Ascending aorta (tissue), 2 donors: ENCODE measurements at regions not wholly inside any gene's neighbourhood (a gene's known extent, or its start where the extent isn't known, plus 50 kb on each side); places are given as distances from the start of the nearest gene placed in this dataset.

Source experiments
- DNase-seq, 2 donors: peaks; one replicate each; pipeline ENCODE4 v3.0.0-alpha.2; 2019; ENCODE audit warnings: low spot score in 2 of 2
- H3K27ac ChIP-seq, 2 donors: fragments of 200-600 bp; sonication (generic); one replicate each; pipeline ENCODE4 v1.5.1; 2016 to 2017; ENCODE audit warnings: mild to moderate bottlenecking in 1 of 2
- H3K27me3 ChIP-seq: fragments of 200-600 bp; sonication (generic); one replicate; pipeline ENCODE4 v1.5.1; 2017
- H3K36me3 ChIP-seq, 2 donors: fragments of 200-600 bp; sonication (generic); one replicate each; pipeline ENCODE4 v1.5.1; 2016
- H3K4me1 ChIP-seq, 2 donors: fragments of 200-600 bp; sonication (generic); one replicate each; pipeline ENCODE4 v1.5.1; 2016 to 2017; ENCODE audit warnings: mild to moderate bottlenecking in 1 of 2
- H3K4me3 ChIP-seq, 2 donors: fragments of 200-600 bp; sonication (generic); one replicate each; pipeline ENCODE4 v1.5.1; 2016 to 2017; ENCODE audit warnings: mild to moderate bottlenecking in 1 of 2
- H3K9me3 ChIP-seq, 2 donors: fragments of 200-600 bp; sonication (generic); one replicate each; pipeline ENCODE4 v1.5.1; 2016
- CTCF ChIP-seq, 3 experiments: fragments of 200-600 bp in 2 of 3; fragments of 450-650 bp in 1 of 3; sonication (generic) in 2 of 3; IDR thresholded peaks; one replicate each; pipeline ENCODE4 v1.5.1; 2016 to 2019; ENCODE audit warnings: antibody characterized with exemption in 3 of 3, mild to moderate bottlenecking in 1 of 3, moderate library complexity in 1 of 3
- intact Hi-C: fragments of 100-400 bp; cut with DNase I; formaldehyde crosslinking; loops from one replicate; pipeline ENCODE4 v1.15.1; 2023

GRCh38 chr1:38125837-38126520 lies 79.4 kb upstream of the POU3F1 start:
- DNase-seq = no peak
- intact Hi-C loops = no loop called here
- no peak for TF ChIP-seq CTCF (IDR thresholded peaks at IDR 0.05)

DNA sequence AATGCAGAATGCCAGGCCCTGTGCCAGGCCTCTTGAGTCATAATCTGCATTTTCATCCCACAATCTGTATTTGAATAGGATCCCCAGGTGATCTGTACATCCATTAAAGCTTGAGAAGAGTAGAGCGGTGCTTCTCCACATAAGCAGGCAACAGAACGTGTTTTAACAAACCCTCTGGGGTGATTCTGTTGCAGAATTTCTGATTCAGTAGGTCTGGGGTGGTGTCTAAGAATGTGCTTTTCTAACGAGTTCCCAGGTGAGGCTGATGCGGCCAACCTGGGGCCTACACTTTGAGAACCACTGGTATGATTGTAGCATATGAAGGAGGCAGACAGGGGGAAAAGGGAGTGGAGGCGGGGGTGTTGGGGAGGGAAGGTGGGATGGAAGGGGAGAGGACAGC lies 78.4 kb upstream of the POU3F1 start:
- intact Hi-C loops = no loop called here
- DNase-seq = no peak
- H3K27me3 ChIP-seq = no peaks in the 10 kb centered on the region
- H3K36me3 ChIP-seq = no peaks in the 10 kb centered on the region
- no peak overlapping the region for H3K27ac ChIP-seq
- no peak for TF ChIP-seq CTCF (IDR thresholded peaks at IDR 0.05)
- H3K9me3 ChIP-seq = no peaks in the 10 kb centered on the region
- no peaks in the 10 kb centered on the region for H3K4me1 ChIP-seq
- no peak overlapping the region for H3K4me3 ChIP-seq

More at GRCh38 chr1:38125837-38126520, 79.4 kb upstream of the POU3F1 start:
- Histone ChIP-seq H3K4me3 (no peak overlapping the region), H3K27me3 (no peaks in the 10 kb centered on the region), H3K27ac (no peak overlapping the region), H3K4me1 (no peaks in the 10 kb centered on the region), H3K36me3 (no peaks in the 10 kb centered on the region), H3K9me3 (no peaks in the 10 kb centered on the region)

DNA sequence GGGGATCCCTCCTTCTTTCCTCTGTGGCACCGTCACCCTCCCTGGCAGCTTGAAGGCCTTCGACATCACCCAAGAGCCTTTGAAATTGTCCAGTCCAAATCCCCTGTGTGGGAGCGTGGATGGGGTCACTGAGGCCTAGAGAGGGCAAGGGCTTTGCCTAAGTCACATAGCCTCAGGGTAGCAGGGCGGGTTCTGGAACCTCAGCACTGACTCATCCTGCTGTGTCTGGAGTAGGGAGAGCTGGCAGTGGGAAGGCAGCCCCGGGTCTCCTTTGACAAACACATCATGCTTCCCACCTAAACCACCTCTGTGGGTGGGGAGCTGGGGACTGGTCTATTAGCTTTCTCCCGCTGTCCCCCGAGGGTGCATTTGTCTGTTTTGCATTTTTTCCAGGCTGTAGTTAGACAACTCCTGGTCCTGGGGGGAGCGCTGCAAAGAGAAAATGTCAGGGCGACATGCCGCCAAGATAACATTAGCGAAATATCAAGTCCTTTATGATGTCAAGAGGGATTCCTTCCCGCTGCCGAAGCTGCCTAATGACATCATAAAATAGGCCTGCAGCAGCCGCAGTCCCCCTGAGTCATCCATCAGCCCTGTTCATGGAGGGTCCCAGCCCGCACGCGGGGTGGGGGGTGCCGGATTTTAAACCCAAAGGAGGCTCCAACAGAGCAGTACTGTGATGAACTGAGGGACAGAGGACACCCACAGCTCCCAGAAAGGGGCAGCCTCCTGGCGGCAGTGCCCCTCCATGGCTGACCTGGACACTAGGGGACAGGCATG lies 77.0 kb upstream of the POU3F1 start:
- Histone ChIP-seq H3K27me3 (no peaks in the 10 kb centered on the region), H3K4me3 (no peak overlapping the region), H3K4me1 (no peaks in the 10 kb centered on the region), H3K27ac (no peak overlapping the region), H3K9me3 (no peaks in the 10 kb centered on the region), H3K36me3 (no peaks in the 10 kb centered on the region)
- TF ChIP-seq CTCF (IDR thresholded peaks at IDR 0.05) = no peak
- DNase-seq = no peak
- intact Hi-C loops = no loop called here

- Histone ChIP-seq H3K4me1 (no peaks in the 10 kb centered on the region), H3K36me3 (no peaks in the 10 kb centered on the region), H3K27ac (no peak overlapping the region), H3K9me3 (no peaks in the 10 kb centered on the region), H3K27me3 (no peaks in the 10 kb centered on the region), H3K4me3 (no peak overlapping the region)
- intact Hi-C loops = no loop called here
- TF ChIP-seq CTCF (IDR thresholded peaks at IDR 0.05) = no peak
- DNase-seq = no peak
These were observed 74.7 kb upstream of the POU3F1 start for GRCh38 chr1:38121231-38121680.

GRCh38 chr1:38120552-38121230 lies 74.1 kb upstream of the POU3F1 start:
- no peak for TF ChIP-seq CTCF (IDR thresholded peaks at IDR 0.05)
- Histone ChIP-seq H3K9me3 (no peaks in the 10 kb centered on the region), H3K27me3 (no peaks in the 10 kb centered on the region), H3K4me1 (no peaks in the 10 kb centered on the region), H3K4me3 (no peak overlapping the region), H3K27ac (no peak overlapping the region), H3K36me3 (no peaks in the 10 kb centered on the region)
- DNase-seq = no peak
- intact Hi-C loops = no loop called here
